GM19240 (cell line): ENCODE measurements at regions not wholly inside any gene's neighbourhood (a gene's known extent, or its start where the extent isn't known, plus 50 kb on each side); places are given as distances from the start of the nearest gene placed in this dataset.
A peak's percentile ranks its signal among the peaks of the same experiment; 100 is the strongest.

Experiments used
- DNase-seq: peaks from one replicate; pipeline ENCODE4 v3.0.0; 2011; ENCODE audit warnings: low spot score; ENCODE audit not compliant: insufficient read length

DNA sequence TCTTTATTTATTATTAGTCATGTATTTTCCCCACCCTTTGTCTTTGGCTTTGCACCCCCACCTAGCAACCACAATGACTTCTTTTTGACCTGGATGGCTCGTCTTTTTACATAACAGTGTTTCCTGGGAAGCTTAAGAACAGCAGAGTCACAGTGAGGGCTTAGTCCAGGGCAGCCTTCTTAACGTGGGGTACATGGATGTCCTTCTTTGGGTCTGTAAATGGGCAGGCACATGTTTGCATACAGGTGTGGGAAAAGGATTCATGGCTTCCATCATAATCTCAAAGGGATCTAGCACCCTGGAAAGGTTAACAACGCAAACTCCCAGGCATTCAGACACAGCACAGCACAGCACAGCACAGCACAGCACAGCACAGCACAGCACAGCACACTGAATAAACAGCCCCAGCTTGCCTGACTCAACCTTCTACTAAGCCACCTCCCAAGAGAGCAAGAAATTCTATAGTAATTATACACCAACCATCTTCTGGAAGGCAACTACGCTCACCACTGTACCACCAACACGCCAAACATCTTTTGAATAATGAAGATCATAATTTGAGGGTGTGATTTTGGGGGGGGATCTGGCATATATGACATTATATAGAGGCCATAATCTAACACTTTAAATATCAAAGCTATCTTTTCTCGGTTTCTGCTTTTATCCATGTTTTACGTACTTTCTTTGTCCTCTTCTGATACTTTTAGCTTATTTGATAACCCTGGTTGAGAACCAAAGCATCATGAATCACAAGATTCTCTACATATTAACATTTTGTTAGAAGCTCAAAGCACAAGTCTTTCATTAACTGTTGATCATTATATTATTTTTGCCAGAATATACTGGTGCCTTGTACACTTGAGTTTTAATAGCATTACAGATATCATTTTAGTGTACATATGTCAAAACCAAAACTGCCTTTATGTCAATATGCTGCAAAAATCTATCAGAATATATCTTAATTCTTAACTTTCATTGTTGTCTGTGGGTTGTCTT, 177.2 kb upstream of the KLF14 start:
- DNase-seq = no peak

DNA sequence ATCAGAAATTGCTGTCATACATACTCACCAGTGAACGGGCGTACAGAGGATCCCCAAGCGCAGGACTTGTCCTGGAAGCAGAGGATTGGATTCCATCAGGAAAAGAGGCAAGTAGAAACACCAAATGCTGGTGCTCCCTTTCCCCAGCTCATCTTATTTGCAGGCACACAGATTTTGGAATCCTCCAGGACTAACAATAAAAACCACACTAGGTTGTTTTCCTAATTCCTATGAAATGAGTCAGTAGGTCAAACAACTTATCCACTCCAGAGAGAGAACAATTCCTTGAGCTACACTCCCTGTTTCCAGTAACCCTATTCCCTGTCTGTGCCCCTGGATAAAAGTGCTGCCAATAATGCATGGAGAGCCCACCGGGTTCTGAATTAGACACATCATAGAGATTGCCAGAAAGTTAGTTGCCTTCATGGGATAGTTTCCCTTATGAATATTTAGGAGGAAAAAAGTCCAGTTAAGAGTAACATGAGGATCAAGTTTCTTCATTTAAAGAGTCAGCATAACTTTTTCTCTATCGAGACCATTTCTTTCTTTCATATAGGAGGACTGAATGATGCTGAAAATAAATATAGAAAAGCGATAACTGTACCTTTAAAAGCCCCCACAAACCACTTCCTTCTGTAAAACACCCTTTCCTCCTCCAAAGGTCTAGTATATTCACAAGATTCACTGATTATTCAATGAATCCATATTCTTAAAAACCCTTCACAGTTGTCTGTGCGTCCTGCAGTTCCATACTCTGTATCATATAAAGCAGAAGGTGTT, 178.3 kb upstream of the KLF14 start:
- no peak for DNase-seq

DNA sequence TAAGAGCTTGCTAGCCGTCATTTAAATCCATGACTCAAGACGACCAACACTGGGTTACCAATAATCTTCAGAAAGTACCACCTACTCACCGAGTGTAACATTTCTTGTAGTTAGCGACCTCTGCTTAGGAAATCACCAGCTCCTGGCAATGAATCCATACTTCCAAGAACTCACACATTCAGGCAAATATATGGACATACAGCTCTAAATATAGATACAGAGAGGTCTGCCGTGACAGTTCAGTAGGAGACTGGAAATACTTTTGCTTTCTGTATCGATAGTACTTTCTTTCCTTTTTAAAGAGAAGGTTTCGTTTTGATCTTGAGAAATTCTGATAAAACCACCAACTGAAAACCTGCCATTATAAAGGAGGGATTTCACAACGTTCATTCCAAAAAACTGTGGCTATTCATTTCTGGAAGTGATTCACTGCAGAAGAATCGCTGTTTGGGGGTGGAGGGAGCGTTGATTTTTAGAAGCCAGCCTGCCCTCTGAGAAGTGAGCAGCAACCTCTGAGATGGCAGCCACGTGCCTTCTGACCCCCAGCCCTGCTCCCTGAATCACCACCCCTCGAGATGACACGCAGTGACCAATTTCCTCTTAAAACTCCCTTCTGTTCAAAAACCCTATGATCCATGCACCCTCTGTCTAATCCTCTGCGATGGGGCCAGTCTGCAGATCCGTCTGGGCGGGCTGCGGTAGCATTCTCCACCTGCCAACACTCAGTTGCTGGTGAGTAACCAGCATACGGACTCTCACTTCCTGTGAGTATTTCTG, 179.0 kb upstream of the KLF14 start:
- DNase-seq = peak; percentile 33

DNA sequence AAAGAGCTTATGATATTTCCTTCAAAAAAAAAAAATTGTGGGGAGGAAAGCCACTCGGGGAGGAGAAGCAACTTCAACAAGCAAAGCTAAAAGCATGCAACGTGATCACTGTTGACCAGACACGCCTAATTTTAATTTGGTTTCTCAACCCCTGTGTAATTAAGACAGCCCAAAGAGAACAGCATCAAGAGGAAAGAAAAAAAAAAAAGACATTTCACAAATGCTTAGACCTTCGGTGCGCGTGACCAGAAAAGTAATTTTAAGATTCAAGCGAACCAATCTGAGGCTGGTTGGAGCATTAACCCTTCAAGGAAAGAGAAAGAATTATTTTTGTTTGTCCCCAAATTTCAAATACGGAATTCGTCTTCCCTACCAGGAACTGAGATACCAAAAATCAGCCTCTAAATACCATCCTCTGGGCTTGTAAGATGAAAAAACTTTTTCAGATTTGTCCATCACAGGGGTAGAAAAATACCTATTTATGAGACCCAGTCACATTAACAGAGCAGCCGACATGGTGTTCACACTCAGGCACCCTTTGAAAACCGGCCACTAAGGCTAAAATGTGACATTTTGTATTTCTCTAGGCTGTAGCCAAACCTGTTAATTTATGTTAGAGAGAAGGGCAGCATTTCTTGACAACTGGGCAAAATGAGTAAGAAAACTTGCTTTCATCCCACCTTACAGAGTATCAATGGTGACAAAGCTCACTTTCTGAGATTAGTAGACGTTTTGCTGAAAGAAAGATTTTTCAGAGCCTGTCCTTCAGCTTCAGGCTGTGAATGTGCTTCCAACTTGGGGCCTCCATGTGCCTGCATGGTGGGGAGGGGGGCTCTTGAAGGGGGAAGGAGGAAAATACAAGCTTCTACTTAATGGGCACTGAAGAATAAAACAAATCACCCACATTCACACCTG, 179.9 kb upstream of the KLF14 start:
- no peak for DNase-seq

DNA sequence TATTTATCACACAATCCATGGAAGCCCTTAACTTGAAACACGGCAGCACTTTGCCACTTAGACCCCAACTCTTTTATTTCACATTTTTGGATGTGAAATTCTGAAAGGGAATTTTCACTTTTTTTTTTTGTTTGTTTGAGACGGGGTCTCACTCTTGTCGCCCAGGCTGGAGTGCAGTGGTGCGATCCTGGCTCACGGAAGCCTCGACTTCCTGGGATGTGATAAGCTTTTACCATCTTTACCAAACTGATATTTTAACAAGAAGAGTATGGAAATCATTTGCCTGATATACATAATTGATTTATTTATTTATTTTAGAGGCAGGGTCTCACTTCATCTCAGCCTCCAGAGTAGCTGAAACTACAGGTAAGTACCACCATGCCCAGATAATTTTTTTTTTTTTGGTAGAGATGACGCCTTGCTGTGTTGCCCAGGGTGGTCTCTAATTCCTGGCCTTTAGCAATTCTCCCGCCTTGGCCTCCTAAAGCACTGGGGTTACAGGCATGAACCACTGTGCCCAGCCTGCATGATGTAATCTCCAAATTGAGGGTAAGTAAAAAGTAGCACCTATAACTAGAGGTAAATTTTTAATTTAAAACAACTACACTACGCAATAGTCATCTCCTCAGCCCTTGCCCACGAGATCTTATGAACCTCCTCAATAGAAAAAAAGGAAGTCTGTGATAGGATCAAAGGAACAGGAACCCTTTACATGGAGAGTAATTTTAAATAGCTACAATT, 180.7 kb upstream of the KLF14 start:
- DNase-seq = no peak

DNA sequence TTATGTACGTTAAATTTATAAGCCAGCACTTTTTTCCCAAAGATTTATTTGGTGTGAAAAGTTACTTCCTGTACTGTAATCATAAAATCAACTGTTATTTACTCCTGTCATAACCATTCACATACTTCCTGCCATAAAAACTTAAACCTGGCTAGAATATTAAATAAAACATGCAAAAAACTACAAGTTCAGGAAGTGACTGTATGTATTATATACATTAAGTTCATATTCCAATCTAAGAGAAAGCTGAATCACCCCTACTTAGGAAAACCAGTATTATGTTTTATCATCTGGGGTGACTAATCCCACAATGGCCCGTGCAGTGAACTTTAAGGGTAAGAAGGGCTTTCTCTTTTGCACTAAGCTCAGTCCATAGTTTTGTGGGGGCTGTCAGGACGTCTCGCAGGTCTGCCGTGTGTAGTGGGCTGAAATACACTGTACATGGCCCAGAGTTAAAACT, 183.7 kb upstream of the KLF14 start:
- DNase-seq = no peak

DNA sequence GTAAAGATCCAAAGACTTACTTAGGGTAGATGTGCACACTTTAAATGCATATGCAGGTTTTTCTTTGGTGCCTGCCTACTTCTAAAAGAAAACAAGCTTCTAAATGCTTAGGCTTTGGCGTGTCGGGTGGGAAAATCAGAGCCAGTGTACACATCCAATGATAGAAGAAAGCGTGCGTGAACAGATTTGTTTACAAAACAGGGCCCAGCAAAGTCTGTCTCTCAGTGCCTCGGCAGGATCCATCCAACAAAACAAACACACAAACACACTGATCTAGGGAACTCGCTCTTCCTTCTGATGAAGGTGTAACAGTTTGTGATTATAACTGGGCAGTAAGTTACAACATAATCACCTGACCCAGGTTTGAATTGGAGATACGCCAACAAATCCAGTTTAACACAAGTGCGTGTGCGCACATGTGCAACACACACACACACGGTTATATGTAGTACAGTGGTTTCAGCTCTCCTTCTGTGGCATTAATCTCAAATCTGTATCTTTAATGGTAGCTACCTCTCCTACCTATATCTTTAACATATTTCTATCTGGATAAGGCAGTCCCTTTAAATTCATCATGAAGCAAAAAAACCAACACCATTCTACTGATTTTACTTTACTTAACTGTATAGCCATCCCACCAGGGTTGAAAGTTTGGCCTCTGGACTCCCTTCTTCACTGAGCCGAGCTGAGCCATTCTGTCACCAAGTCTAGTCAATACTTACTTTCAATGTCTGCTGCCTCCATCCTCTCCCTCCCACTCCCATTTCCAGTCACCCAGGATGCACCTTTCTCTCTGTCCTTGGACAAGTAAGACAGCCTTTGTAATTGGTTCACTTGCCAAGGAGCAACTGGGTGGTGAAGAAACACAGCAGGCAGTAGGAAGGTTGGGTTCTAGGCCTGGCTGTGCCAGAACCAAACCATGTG, 184.4 kb upstream of the KLF14 start:
- DNase-seq = no peak

DNA sequence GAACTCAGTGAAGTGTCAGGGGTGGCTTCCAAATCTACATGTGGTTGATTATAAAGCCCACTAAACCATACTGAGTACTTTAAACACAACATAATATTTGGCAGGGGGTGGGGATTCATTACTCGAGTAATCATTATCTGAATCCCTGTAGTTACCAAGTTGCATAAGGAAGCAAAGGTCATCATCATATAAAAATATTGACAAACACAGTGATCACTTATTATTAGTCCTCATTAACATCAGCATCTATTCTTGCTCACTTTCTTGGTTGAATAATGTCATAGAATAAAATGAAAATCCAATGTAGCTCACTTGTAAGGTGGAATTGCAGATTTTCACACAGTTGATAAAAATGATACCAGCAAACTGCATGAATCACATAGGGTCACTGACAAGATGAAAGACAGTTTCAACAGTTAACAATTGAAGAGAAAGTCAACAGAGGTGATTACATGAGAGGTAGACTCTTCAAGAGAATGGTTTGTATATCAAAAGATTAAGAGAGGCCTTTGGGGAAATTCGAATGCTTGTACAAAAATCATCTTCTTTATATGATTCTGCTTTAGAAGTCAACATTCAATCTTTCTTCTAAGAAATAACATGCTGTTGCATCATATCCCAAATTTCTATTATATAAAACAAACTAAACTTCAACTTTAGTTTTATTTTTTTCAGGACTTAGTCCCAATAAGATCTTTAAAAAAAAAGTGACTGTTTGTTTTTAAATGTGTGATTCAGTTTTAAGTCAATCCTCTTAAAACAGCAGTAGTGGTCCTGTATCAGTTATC, 185.5 kb upstream of the KLF14 start:
- no peak for DNase-seq

DNA sequence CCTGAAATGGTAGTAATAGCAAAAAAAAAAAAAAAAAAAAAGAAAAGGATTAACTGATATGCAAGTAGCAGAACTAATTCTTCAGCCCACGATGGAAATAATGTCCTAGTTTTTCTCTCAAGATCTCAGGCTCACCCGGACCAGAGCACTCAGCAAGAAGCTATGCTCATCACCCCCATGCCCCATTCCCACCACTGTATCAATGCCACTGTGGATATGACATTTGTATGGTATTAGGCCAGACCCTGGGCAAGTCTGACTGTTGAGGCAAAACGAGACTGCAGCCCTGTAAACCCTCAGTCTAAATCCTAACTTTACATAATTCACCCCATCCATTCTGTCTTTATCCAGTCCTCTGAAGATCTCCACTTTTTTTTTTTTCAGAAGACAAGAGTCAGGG, 186.1 kb upstream of the KLF14 start:
- no peak for DNase-seq

DNA sequence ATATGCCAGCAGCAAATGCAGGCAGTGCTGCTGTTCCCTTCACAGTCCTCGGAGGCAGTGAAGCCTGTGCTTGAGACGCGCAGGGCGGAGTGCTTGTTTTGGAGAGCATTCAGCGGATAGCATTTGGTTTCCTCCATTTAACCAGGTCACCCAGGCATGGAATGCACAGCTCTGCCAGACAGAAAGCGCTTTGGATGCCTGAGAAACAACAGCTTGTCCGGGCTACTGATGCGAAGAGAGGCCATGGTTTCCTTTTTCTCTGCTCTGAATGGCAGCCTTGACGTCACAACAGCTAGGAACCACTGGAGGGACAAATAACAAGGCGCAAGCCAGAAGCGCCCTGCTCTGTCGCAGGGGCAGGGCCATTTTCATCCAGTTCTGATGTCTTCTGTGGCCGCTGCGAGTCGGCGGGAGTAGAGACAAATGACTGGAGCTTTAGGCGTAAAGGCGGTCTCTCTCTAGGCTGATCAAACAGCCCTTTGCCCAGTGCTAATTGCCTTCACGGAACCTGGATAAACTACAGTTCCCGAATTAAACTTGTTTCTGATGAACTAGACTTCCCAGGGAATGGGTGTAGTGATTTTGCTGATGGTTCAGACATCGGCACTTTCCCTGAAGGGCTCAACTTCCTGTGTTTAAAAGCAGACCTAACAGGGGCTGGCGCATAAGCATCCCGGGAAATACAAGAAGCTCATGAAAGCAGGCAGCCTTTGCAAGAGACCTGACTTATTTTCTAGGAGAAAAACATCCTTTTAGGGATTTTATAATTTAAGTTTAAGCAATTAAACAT, 187.6 kb upstream of the KLF14 start:
- no peak for DNase-seq

DNA sequence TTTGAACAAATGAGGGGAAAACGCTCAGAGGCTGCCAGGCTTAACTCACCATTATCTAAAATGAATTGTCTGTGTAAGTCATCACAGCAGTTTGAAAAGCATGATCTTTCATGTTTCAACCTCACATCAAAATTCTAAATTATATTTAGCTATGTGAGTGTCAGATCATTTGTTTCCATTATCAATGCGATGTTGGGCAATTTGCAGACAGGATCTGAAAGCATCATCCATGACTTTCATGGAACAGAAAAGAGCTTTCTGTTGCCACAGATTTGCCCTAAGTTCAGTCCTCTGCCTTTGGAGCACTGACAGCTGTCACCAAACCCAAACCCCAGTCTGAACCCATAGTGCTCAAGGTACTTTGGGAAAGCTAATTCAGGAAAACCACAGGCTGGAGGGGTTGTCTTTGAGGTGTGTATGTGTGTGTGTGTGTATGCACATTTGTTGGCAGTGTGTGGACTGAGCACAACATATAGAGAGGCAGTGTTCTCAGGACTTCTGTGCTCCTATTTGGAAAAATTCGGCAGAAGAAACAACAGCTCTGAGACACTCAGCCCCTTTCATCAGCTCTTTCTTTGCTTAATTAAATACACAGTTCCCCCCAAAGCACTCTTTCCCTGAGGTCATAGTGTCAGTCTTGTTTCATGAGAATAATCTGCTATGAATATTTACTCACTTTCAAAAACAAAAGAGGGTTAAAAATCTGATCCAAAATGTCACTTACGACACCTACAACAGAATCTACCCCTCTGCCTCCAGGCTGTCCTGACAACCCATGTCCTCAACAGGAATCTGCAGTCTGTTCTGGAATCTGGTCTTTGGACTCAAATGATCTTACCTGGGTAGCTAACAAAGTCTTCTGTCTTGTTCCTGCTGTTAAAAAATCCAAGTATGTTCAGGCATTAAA, 188.5 kb upstream of the KLF14 start:
- DNase-seq = no peak

DNA sequence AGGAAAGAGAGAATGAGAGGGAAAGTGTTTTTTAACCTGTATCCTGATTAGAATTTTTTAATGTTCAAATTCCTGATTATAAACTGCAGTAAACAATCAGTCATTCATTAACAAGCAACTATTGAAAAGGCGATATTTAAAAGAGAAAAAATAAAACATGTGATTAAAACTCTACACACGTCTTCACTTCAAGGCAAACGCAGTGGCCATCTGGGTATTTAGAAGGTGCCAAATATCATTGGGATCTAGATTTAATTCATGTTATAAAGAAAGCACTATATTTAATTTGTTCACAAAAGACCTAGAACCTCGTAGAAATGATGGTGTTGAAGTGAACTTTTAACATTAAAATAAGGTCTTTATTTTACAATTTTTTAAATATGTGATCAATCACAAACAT, 189.4 kb upstream of the KLF14 start:
- no peak for DNase-seq

DNA sequence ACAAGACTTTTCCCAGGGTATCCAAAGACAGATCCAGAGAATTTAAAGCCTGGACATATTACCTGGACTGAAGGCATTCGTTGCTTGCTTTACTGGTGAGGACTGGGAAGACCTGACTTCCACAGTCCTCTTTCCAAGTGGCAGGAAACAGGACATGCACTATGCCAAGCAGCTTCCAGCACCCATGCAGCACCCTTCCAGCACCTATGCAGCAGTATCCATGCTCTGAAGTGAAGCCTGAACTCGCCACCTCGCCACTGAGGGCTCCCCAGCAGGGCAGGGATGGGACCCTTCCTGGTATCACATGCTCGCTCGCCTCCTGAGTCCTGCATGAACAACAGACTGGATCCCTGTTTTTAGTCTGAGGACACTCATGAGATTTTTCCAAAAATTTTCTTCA, 189.9 kb upstream of the KLF14 start:
- no peak for DNase-seq

DNA sequence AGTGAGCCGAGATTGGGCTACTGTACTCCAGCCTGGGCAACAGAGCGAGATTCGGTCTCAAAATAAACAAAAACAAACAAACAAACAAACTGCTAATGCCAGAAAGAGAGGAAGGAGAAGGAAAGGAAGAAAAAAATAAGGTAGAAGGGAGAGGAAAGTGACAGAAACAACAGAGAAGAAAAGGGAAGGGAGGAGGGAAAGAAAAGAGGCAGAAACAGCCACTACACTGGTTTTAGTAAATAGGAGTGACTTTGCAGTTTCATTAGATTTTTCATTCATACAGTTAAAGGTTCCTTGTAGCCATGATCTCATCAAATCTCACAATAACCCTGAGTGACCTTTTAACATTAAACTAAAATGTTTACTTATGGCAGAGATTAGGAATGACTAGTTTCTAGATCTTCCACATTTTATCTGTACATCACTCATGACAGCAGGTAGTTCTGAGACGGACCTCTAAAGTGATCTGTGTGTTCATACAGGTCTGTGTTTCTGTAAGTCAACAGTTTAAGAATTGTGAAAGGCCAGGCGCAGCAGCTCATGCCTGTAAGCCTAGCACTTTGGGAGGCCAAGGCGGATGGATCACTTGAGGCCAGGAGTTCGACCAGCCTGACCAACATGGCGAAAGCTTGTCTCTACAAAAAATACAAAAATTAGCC, 191.3 kb upstream of the KLF14 start:
- DNase-seq = no peak

DNA sequence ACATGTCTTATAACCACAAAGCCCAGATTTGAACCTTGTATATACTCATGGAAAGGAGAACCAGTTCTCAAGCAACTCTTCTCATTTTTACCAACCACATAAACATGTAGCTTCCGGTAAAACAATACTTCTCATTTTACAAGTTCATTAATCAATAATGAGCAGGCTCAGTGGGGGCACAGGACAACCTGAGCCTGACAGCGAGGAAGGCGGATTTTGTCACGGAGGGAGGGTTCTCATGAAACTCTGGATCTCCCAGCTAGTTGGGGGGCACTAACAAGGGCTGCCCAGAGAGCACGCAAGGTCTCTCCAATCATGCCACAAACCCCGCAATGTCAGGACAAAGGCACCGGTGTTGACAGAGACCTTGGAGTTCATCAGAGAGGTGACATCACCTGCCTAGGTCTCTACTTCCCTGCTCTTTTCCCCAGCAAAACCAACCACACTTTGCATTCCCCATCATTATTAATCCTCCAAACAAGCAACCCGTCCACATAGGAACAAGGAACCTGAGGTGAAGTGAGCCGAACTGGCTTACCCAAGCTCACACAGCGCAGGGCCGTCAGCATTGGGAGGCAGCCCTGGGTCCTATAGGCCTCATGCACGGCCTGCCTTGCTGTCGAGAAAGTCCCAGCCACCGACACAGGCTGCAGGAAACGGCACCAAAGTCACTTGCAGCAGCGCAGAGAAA, 192.1 kb upstream of the KLF14 start:
- DNase-seq = no peak
